IPS-11a (cell line): ENCODE measurements at regions not wholly inside any gene's neighbourhood (a gene's known extent, or its start where the extent isn't known, plus 50 kb on each side); places are given as distances from the start of the nearest gene placed in this dataset.
"Not testable (repeated sequence)": the region's sequence is repeated elsewhere in the genome, so short reads cannot be mapped to it uniquely, and the experiment has no call there.

ENCODE experiments used
- H3K4me3 ChIP-seq: one replicate; pipeline ENCODE4 v1.5.1; 2013; ENCODE audit warnings: low read depth, low read length, control low read depth

DNA sequence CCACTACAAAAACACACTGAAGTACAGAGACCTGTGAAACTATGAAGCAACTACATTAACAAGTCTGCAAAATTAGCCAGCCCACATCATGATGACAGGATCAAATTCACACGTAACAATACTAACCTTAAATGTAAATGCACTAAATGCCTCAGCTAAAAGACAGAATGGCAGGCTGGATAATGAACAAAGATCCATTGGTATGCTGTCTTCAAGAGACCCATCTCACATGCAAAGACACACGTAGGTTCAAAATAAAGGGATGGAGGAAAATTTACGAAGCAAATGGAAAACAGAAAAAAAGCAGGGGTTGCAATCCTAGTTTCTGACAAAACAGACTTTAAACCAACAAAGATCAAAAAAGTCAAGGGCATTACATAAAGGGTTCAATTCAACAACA is 120.1 kb upstream of the OSTN start:
- H3K4me3 ChIP-seq, result not testable (repeated sequence)

DNA sequence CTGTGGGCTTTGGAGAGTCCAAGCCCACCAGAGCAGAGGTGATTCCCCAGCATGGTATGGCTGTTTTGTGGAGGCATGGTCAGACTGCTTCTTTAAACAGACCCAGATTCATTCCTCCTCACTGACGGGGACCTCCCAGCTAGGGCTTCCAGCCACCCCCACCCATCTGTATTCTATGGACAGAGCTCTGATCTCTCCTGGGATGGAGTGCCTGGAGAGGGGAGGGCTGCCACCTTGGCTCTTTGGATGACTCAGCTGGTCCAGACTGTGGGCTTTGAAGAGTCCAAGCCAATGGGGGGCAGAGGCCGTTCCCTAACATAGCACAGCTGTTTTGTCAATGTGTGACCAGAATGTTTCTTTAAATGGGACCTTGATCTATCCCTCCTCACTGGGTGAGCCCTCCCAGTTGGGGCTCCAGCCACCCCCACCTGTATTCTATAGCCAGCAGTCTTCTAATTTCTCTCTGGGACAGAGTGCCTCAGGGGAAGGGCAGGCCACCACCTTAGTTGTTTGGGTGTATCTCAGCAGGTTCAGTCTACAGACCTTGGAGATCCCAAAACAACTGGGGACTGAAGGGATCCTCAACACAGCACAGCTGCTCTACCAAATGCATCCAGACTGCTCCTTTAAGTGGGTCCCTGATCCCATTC is 122.0 kb upstream of the OSTN start:
- no peak overlapping the region for H3K4me3 ChIP-seq

DNA sequence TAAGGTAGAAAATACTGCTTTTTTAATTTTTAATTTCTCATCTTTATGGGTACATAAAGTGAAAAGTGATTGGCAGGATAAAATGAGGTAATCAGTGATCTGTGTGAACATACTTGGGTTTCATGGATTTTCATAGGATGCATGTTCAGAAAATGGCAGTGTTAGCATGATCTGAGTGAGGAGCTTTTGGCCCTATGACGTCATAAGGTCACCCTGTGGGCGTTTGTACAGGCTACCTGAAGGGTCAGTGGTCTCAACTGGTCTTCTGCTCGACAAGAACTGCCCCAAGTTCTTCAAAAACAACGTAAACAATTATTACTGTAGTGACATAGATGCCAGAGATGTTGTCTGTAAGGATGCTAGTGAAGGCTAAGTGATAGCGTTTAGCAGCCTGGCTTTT is 124.5 kb upstream of the OSTN start:
- H3K4me3 ChIP-seq, result no peak overlapping the region

GRCh38 chr3:191070762-191071403 is 128.2 kb upstream of the OSTN start:
- no peak overlapping the region for H3K4me3 ChIP-seq

- no peak overlapping the region for H3K4me3 ChIP-seq
Observed at GRCh38 chr3:191070201-191070600, 128.8 kb upstream of the OSTN start.

DNA sequence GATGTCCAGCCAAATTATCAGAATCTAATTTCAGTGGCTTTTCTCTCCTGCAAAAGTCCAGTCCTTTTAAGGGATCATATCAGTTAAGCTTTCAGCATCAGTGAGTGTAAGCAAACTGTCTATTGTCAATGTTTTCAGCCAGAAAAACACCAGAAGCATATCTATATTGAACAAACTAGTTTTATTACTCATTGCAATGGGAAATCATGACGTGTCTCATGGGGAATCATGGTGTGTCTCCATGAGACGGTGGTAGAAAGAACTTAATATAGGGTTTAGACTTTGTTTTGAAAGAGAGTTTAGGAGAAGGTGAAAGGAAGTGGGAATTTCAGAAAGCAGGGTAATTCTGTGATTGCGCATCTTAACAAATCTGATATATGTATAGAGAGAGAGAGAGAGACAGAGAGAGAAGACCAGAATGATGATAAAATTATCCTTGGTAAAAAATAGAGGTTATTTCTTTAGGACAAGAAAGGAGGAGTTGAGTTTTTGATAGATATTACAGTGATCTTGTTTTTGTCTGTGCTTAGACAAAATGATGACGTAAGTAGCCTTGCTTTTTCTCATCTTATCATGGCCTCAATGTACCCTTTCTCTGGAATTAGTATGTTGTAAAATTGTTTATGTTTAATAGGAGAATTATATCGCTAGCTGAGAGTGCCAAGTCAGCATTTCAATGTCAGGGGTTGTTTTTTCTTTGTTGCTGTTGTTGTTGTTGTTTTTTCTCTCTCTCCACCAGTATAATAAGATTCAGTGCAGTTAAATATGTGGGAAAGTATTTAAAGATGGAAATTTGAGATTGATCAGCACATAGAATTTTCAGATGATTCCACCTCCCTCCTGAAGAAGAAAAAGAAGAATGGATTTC is 129.9 kb upstream of the OSTN start:
- H3K4me3 ChIP-seq, result no peak overlapping the region

- H3K4me3 ChIP-seq, result no peak overlapping the region
Observed at GRCh38 chr3:191066669-191067068, 132.4 kb upstream of the OSTN start.

DNA sequence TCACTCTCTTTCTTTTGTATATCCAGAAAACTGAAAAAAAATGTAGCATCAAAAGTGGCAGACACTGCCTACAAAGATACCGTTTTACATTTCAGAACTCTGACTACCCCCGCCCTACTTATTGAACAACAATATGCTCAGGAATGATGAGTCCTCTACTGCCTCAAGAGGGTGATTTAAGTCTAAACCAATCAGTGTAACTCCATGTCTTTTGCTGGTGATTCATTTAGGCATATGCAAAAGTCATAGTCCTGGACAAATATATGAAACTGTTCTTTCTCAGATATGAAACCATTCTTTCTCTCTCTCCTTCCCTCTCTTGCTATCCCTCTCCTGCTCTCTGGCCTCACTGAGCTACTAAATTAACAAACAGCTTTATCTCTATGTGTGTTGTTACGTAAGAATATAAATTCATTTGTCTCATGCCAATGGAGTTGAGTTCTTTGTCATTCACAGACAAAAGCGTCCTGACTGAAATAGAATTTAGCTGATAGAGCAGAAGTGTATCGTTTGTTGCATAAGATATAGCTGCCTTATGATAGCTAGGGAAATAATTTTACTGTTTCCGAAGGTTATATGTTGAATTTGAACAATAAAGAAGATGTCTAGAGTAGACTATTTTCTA is 133.7 kb upstream of the OSTN start:
- no peak overlapping the region for H3K4me3 ChIP-seq

GRCh38 chr3:191051037-191051436 is 148.0 kb upstream of the OSTN start:
- no peak overlapping the region for H3K4me3 ChIP-seq

GRCh38 chr3:191047930-191048329 is 151.1 kb upstream of the OSTN start:
- H3K4me3 ChIP-seq, result no peak overlapping the region

- H3K4me3 ChIP-seq, result no peak overlapping the region
Observed at GRCh38 chr3:191030929-191031328, 168.1 kb upstream of the OSTN start.

GRCh38 chr3:191030491-191030890 is 168.0 kb upstream of the GMNC start:
- H3K4me3 ChIP-seq, result no peak overlapping the region

DNA sequence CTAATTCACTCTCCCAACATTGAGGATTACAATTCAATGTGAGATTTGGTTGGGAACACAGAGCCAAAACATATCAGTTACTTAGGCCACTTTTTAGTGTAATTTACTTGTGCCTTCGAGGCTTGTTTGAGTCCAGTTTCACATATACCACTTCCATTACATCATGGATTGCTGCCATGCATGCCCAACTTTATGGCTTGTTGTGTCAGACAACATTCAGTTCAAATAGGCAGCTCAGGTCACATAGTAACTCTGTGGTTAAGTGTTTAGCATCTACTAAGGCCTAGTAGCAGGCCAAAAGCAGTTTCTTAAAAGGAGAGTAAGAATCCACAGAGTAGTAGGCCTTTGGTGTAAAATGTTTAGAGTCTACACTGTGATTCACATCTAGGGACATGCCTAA is 164.3 kb upstream of the GMNC start:
- H3K4me3 ChIP-seq, result no peak overlapping the region

- no peak overlapping the region for H3K4me3 ChIP-seq
Observed at GRCh38 chr3:191020730-191021396, 158.4 kb upstream of the GMNC start.

GRCh38 chr3:191019855-191020254 is 157.4 kb upstream of the GMNC start:
- H3K4me3 ChIP-seq, result no peak overlapping the region

- H3K4me3 ChIP-seq, result not testable (repeated sequence)
Observed at GRCh38 chr3:191015960-191016359, 153.5 kb upstream of the GMNC start.

- H3K4me3 ChIP-seq, result no peak overlapping the region
Observed at GRCh38 chr3:191008074-191008473, 145.6 kb upstream of the GMNC start.

GRCh38 chr3:191005790-191006189 is 143.3 kb upstream of the GMNC start:
- no peak overlapping the region for H3K4me3 ChIP-seq

DNA sequence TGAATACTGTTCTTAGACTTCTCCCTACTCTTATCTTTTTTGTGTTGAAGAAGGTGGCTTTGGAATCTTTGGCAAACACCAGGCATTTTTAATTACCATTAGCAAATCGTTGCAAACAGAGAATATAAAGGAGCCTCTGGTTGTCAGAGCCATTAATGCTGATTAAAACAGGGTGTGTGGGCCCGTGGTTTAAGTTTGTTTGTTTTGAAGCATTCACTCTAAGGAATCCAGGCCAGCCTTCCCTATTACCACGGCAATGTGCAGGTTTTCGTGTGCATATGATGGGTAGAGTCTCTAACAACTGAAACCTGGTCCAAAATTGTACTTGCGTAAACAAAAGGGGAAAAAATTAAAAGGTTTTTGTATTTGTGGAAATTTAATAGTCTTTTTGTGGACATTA is 141.2 kb upstream of the GMNC start:
- no peak overlapping the region for H3K4me3 ChIP-seq

DNA sequence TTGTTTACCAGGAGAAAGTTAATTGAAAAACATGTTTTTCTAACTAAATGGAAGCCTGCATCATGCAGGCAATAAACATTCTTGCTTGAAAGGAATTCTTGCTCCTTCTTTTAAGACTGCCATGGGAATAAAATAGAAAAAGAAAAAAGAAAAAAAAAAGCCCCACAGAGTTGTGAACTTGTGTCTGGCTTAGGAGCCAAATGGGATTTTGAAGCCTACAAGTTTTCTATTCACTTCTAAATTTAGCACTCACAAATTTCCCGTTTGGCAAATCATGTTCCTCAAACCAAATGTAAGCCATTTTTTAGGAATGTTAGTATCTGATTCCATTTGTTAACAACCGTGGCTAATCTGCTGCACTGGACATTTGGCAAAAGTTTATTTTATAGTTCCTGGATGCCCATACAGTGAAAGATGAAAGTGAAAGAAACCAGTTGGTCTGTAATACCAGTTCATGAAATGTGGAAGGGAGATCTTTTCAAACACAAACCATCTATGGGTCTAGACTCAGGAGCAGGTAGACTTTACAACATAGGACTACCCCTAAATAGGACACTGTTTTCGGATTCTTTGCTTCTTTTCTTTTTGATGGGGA is 133.8 kb upstream of the GMNC start:
- no peak overlapping the region for H3K4me3 ChIP-seq

GRCh38 chr3:190995156-190995555 is 132.7 kb upstream of the GMNC start:
- H3K4me3 ChIP-seq, result no peak overlapping the region
